HG02981 (cell line): ENCODE measurements at regions not wholly inside any gene's neighbourhood (a gene's known extent, or its start where the extent isn't known, plus 50 kb on each side); places are given as distances from the start of the nearest gene placed in this dataset.
"Not testable (repeated sequence)": the region's sequence is repeated elsewhere in the genome, so short reads cannot be mapped to it uniquely, and the experiment has no call there.

ENCODE experiments used
- ATAC-seq: cut with Tn5 transposase; IDR thresholded peaks from one replicate; pipeline ENCODE4 v1.9.1; 2021; ENCODE audit warnings: mild to moderate bottlenecking, moderate library complexity; ENCODE audit not compliant: unreplicated experiment

DNA sequence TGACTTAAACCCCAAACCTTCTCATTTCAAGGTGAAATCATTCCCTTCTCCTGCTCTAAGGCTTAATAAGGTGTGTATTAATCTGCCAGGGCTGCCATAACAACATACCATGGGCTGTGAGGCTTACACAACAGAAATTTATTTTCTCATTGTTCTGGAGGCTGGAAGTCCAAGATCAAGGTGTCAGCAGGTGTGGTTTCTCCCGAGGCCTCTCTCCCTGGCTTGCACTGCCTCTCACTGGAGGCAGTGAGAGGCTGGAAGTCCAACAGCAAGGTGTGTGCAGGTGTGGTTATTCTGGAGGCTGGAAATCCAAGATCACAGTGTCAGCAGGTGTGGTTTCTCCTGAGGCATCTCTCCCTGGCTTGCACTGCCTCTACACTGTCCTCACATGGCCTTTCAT, 280.3 kb upstream of the TUT7 start:
- ATAC-seq, result no peak

DNA sequence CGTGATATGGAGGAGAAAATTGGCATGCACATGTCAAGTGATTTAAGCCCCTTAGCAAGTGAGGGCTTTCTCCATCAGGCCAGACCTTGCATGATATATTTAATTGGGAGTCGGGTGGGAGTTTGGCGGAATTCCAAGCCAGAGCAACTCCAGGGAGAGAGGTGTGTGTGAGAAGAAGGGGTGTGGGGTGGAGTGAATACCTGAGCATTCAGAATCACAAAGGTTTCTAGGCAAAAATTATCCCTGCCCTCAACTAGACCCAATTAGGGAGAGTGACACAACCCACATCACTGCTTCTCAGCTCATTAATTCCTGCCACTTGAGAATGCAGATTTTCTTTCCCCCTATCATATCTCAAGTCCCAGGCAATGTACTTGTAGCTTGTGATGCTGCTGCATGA, 279.7 kb upstream of the TUT7 start:
- no peak for ATAC-seq

DNA sequence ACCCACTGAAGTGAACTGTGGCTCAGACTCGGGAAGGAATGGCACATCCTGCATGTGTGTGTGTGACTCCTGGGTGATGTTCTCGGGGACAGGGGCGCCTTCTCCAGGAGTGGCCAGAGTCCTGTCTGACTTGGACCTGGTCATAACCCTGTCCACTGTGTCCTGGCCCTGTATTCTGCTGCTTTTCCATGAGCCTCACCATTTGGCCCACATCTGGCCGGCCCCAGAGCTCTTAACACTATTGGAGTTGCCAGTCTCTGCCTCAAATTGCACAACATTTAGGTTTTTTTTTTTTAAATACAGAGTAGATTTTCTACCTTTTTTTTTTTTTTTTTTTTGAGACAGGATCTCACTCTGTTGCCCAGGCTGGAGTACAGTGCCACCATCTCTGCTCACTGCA, 278.3 kb upstream of the TUT7 start:
- ATAC-seq, result no peak

DNA sequence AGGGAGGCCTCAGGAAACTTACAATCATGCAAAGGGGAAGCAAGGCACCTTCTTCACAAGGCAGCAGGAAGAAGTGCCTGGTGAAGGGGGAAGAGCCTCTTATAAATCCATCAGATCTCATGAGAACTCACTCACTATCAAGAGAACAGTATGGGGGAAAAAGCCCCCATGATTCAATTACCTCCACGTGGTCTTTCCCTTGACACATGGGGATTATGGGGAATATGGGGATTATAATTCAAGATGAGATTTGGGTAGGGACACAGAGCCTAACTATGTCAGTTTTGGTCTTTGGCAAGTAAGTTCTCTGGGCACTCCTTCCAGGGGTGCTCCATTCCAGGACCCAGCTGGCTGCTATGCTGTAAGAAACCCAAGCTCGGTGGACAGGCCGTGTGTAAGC, 275.3 kb upstream of the TUT7 start:
- no peak for ATAC-seq

DNA sequence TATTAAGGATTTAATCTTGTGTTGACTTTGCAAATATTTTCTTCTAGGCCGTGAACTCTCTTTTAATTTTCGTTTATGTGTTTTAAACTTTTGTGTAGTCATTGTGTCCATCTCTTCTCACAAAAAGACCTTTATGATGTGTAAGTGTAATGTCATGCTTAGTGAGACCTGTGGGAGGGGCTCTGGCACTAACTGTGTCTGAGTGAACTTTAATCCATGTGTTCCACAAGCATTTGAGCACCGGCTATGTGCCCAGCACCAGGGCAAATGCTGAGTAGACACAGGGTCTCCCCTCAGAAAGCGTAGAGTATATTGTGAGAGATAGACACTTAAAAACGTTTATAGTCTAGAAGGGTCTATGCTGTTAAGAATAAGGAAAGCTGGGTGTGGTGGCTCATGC, 272.6 kb upstream of the TUT7 start:
- ATAC-seq, result no peak

DNA sequence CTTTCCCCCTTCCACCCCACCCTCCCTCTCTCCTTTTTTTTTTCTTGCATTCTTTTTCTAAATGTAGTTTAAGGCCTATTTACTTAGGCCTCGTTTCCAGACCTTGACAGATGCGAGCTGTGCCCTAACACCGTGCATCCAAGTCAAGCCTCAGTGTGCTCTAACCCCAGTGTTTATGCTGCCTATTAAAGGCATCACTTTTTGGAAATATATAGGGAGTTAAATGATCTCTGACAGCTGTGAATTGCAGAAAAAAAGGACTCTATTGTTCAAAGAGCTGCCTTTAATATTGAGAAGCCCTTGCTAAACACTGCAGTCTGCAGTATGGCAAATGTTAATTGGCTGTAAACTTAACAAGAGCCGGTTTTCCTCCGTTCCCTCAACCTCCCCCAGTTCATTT, 270.4 kb upstream of the TUT7 start:
- no peak for ATAC-seq

DNA sequence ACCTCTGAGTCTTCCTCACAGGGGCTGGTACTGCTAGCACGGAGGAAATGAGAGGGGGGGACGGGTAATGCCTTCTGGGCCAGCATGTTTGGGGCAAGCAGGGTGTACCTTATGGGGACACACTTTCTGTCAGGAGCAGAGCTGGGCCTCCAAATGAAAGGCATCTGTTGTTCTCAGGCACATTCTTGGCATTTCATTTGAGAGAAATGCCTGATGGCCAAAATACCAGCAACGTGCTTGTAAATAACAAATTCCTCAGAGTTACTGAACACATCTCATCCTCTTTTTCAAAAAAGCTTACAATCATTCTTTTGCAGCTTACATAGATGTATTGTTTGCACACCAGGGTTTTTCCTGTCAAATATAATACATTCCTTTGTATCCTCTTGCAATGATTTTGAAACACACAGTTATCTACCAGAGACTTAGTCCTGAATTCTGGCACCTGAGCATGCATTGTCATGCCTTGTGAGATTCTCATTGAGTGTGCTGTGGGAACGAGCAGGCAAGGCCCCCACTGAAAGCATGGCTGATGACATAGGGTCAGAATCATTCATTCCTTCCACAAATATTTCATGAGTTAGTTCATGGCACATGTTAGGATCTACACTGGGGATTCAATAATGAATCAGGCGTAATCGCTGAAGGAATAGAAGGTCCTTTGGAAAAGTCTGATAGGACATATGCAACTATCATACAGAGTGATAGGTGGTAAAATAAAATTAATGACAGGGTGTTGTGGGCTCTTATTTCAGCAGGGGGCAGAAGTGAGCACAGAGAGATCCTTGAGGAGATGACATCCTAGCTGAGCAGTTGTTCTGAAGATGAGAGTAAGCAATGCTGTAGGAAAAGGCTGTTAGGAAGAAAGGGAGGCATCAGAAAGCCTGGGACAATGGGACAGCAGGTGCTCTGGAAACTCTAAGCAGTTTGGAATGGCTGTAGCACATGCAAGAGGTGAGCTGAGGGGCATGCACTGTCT, 260.9 kb upstream of the TUT7 start:
- no peak for ATAC-seq

DNA sequence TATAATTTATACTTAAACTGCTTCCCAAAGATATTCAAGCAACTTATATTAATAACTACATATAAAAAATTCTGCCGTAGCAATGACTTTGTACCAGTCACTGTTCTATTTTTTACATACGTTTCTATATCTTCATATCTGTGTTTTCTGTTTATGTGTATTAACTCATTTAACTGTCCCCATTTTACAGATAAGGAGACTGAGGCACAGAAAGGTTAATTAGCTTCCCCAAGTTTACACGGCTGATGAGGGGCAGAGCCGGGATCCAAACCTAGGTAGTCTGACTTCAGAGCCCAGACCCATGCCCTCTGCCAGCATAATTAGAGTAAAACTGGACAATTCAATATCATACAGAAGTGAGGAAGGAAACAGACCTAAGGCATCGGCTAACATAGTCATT, 259.7 kb upstream of the TUT7 start:
- no peak for ATAC-seq

DNA sequence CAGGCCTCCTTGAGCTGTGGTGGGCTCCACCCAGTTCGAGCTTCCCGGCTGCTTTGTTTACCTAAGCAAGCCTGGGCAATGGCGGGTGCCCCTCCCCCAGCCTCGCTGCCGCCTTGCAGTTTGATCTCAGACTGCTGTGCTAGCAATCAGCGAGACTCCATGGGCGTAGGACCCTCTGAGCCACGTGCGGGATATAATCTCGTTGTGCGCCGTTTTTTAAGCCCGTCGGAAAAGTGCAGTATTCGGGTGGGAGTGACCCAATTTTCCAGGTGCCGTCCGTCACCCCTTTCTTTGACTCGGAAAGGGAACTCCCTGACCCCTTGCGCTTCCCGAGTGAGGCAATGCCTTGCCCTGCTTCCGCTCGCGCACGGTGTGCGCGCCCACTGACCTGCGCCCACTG, 257.3 kb upstream of the TUT7 start:
- not testable (repeated sequence) for ATAC-seq

DNA sequence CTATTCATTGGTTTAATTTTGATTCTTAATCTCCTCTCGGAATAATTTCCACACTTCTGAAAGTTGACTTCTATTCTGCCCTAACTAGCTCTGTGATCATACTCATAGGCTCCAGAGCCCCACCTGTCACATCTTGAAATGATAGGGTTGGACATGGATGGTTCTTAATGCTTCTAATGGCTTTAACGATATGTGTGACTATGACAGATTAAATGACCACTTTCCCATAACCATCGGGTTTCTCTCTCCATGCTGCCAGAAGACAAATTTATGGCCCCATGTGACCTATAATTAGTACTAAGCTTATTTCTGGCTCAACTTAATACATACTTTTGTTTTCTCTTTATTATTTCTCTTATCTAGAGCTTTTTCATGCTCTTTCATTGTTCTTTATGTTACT, 251.1 kb upstream of the TUT7 start:
- ATAC-seq, result no peak

DNA sequence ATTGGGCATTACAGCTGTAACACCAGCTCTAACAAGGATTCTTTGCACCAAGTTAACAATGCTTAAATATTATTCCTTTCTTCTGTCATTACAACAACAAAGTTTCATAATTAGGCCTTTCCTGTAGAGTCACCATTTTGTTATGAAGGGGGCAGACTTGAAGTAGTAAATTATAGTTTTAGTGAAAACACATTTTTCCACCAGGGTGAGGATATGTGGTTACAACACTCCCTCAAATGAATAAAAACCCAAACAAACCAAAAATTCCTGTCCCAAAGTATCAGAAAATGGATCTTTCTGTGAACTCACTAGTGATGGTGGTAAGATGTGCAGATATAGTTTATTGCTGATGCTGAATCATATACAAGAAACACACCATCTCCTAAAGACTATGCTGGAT, 250.5 kb upstream of the TUT7 start:
- ATAC-seq, result no peak

DNA sequence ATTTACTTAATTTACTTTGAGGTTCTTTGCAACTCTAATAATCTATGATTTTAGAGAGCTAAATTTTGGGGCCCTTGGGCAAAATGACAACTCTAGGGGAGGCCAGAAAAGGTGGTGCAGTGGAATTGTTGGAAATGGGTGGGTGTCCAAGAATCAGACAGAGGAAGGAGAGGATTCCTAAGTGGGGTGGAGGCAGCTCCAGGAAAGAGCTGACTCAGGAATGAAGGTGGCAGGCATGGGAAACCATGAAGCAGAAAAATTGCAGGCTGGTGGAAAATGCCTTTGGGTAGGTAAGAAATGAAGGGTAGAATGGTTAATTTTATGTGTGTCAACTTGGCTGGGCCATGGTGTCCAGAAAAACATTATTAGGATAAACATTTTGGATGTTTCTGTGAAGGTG, 248.5 kb upstream of the TUT7 start:
- ATAC-seq, result no peak

DNA sequence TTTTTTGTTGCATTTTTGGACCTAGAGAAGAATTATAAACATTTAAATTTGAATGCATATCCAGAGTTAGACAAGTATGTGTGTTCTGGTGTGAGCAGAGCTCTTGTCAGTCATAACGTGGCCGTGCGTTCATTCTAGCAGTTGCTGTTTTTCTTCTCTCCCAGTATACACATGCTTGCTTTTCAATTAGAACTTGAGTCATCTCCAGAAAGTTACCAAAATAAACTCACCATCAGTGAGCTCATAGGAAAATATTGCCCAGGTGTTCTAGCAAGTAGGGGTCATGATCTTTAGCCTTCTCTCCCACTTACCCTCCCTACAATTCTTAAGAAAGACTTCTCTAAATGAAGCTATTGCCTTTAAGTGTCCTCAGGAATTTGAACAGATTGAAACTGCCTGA, 247.5 kb upstream of the TUT7 start:
- ATAC-seq, result no peak

DNA sequence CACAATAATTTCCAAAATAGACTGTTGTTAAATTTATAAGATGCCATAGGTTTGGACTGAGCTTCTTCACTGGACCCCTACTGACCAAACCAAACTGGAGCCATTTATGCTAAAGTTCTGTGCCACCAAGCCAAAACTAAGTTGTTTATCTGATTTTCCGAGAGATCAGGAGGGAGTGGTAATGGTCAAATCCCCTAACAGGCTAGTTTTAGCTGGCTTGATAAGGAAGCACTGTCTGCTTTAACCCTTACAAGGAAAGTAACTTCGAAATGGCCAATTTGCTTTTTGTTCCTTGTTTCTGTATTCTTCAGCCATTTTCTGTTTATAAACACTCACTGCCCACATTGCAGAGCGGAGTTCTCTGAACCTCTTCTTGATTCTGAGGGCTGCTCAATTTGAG, 246.8 kb upstream of the TUT7 start:
- no peak for ATAC-seq

DNA sequence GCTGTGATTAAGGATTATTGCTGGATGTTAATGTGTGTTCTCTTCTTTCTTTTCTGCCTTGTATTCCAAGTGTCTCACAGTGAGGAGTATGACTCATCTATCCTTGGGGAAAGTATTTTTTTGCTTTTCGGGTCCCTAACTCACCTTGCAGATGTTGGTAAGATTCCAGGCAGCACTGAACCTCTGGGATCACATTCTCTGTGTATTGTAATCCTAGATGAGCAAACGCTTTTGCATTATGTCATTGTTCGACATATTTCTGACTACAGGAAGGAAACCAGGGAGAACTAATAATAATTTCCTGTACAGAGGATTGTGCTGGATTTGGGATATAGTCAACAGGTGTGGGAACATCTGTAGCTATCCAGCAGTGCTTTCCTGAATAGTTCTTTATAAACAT, 246.1 kb upstream of the TUT7 start:
- ATAC-seq, result no peak

DNA sequence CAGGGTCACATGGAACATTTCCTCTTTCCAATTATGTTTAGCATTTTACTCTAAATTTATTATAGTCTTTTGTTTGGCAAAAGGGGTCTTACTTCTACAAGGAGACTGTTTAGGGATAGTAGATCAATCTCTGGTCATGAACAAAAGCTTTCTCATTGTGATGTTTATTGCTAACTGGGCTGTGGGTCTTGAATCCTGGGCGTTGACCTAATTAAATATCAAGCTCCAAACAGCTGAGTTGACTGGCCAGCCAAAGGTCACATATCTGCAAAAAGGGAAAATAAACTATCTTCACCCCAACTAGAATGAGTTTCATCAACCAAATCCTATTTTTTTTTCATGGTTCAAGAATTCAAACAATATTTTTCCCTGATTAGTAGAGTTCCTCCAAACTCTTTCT, 245.4 kb upstream of the TUT7 start:
- ATAC-seq, result no peak

DNA sequence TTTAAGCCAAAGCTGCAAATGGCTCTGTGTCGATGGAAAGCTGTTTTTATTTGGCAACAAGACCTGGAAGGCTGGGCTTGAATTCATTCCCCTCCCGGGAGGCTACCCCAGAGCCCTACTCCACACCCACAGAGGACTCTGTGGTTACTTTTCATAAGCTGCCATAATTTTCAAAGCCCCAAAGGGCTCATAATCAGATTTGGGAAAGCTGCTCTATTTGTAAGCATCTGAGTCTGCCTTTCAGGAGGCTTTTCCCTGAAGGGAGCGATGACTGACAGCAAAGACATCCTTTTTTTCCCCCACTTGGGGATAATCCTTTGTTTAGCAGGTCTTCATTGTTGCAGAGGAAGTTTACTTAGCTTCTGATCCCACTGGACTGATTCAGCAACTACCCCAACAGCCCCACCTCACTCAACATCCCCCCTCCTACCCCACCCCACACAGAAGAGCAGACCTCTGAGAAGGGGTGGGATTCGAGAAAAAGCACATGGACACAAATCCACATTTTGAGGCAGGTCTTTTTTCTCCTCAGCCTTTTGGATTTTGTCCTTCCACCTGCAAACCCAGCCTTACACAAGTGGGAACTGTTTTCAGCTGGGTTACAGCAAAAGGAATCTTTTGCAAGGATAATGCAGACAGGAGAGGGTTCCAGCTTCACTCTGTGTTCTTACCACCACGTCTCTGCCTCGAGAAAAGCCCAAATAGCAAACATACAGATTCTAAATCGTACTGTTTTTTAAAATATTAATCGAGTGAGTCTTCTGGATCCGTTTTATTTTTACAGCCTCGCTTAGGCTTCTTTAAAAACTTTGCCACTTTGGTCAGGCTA, 244.4 kb upstream of the TUT7 start:
- ATAC-seq, result no peak

DNA sequence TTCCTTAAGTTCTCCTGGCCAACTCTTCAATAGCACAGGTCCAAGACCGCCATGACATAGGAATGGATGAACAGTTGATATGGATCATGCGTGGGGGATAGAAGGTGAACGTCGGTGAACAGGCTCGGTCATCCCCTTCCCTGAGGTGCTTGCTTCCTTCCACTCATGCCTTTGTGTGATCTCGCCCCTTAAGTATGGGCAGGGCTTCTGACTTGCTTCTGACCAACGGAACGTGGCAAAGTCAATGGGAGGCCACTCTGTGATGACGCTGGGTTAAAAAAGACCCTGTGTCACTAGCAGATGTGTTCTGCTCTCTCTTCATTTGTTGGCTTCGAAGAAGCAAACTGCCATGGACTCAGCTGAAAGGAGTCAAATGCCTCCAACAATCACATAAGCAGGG, 240.5 kb upstream of the TUT7 start:
- ATAC-seq, result no peak

DNA sequence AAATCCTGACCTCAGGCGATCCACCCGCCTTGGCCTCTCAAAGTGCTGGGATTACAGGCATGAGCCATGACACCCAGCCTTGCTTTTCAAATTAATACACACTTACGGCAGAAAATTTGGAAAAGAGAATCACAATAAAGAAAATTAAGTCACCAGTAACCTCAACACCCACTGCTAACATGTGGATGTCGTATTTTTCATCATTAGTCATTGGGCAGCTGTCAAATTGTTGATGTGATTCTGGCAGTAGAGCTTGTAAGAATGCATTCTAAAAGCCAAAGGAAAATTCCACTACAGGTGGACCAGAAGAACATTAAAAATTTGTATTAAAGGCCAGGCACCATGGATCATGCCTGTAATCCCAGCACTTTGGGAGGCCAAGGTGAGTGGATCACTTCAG, 237.3 kb upstream of the TUT7 start:
- no peak for ATAC-seq

DNA sequence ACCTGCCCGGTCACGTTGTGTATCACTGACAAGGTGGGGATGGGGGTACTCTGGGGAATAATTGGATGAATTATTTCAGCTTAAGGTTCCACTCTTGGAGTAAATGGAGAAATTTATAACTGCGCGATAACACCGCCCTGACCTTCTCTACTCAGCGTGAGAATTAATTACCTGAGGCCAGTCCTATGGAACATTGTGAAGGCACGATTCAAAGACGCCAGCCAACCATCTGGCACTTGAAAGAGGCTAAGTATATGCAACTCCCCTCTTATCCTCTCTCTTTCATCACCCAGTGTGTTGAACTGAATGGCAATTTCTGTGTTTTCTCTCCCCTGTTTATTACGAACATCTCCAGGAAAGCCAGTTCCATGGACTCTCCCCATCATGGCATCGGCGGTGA, 235.5 kb upstream of the TUT7 start:
- no peak for ATAC-seq

DNA sequence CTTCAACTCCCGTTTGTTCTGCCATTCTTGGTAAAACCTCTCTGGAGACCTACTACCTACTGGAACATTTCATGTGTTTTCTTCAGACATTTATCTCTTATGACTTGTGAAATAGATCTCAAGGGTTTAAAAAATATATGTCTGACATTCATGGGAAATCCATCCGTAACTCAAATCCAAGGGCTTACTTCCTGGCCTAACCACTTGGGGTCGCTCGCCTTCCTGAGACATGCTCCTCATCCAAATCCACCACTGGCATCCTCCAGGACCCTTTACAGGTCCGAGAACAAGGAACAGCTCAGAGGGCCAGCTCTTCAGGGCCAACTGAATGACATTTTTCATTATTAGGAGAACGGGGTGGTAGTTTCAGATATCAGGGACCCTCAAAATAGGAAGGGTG, 235.1 kb upstream of the TUT7 start:
- no peak for ATAC-seq

DNA sequence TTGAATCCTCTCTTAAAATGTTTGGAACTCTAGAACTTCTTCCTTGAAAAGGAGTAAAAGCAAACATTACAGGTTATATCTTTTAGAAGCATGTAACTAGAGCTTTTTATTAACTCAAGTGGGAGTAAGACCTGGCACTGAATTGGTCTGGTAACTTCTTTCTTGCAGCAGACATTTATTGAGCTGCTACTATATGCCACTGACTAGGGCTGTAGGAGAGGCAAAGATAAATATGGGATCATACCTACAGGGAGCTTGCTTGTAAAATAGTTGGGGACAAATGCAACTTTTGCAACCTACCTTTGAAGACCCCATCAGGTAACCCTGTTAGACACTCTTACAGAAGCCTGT, 231.9 kb upstream of the TUT7 start:
- ATAC-seq, result no peak
